ENCODE measurements at regions not wholly inside any gene's neighbourhood (a gene's known extent, or its start where the extent isn't known, plus 50 kb on each side); places are given as distances from the start of the nearest gene placed in this dataset.

DNA sequence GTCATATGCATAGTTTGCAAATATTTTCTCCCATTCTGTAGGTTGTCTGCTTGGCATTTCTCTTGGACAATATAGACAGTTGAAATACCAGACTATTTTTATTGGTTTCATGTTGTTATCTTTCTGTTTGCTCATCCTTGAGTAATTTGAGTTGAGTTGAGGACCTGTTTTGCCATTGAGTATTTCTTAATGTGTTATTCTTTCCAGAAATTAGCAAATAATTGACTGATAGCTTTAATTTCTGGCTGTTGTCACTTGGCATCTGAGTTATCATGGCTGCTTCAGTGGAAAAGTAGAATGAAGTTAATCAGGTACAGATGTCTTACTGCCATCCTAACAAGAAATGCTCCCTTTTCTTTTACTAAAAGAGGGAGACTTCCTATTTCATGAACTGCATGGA, 264.8 kb upstream of the DUSP10 start:
- no peak overlapping the region for H3K27ac ChIP-seq (ENCODE audit: insufficient read length, low read depth, low read length)
- TF ChIP-seq, protein P1, sequence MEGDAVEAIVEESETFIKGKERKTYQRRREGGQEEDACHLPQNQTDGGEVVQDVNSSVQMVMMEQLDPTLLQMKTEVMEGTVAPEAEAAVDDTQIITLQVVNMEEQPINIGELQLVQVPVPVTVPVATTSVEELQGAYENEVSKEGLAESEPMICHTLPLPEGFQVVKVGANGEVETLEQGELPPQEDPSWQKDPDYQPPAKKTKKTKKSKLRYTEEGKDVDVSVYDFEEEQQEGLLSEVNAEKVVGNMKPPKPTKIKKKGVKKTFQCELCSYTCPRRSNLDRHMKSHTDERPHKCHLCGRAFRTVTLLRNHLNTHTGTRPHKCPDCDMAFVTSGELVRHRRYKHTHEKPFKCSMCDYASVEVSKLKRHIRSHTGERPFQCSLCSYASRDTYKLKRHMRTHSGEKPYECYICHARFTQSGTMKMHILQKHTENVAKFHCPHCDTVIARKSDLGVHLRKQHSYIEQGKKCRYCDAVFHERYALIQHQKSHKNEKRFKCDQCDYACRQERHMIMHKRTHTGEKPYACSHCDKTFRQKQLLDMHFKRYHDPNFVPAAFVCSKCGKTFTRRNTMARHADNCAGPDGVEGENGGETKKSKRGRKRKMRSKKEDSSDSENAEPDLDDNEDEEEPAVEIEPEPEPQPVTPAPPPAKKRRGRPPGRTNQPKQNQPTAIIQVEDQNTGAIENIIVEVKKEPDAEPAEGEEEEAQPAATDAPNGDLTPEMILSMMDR (conservative IDR thresholded peaks at IDR 0.05): no peak
- H3K4me3 Mint-ChIP-seq: no peak overlapping the region
- H3K27ac Mint-ChIP-seq: no peak overlapping the region
- no peak overlapping the region for H2BK5ac ChIP-seq (ENCODE audit: insufficient read length, low read length)
- no peak overlapping the region for H3K56ac ChIP-seq (ENCODE audit: insufficient read length, low read depth, low read length)
- no peak overlapping the region for H3K9ac ChIP-seq (ENCODE audit: extremely low read depth, insufficient read length, low read length)
- H2BK12ac ChIP-seq (ENCODE audit: insufficient read length, low read depth, low read length): no peak overlapping the region
- H3K27me3 Mint-ChIP-seq (ENCODE audit: low read depth): no peaks in the 10 kb centered on the region
- no peak overlapping the region for H3K4me2 ChIP-seq (ENCODE audit: insufficient read depth, insufficient read length, low read length)
- H3K18ac ChIP-seq (ENCODE audit: insufficient read length, low read depth, low read length): no peak overlapping the region
- no peaks in the 10 kb centered on the region for H3K79me1 ChIP-seq (ENCODE audit: insufficient read depth, low read depth, low read length, poor library complexity, severe bottlenecking)
- no peak overlapping the region for H2BK15ac ChIP-seq (ENCODE audit: low read depth, low read length)
- H3K4ac ChIP-seq (ENCODE audit: low read depth, low read length): no peak overlapping the region
- H3K9me3 Mint-ChIP-seq: peaks cover 5 to 10% of the 10 kb centered on the region in 2 experiments
- no peak overlapping the region for H4K8ac ChIP-seq (replicated peaks; ENCODE audit: insufficient read length, low read depth, low read length)
- H2BK20ac ChIP-seq (ENCODE audit: low read depth, low read length, poor library complexity, severe bottlenecking): no peak overlapping the region
- no peak overlapping the region for H3T11ph ChIP-seq (ENCODE audit: low read length)
- H3K27me3 ChIP-seq (ENCODE audit: insufficient read depth, low read length): no peaks in the 10 kb centered on the region
- no peaks in the 10 kb centered on the region for H3K9me3 ChIP-seq (ENCODE audit: control insufficient read depth, low read depth, low read length)
- H4K20me1 ChIP-seq (ENCODE audit: control insufficient read depth, insufficient read depth, insufficient read length): no peaks in the 10 kb centered on the region
- no peak overlapping the region for H2AK5ac ChIP-seq (ENCODE audit: insufficient read length, low read length)
- no peak overlapping the region for H3K23ac ChIP-seq (ENCODE audit: insufficient read length, low read depth, low read length)
- no peak overlapping the region for H4K91ac ChIP-seq (ENCODE audit: insufficient read length, low read depth, low read length)
- DNase-seq: no peak
- H3K4me1 Mint-ChIP-seq: peaks cover 9 to 11% of the 10 kb centered on the region in 2 experiments; a peak in 3 of 4 replicates
- H3K36me3 Mint-ChIP-seq (ENCODE audit: insufficient read depth in 1 of 3, low read depth in 3 of 3): peaks cover 0 to 5% (median 4%) of the 10 kb centered on the region in 3 experiments; a peak in 4 of 7 replicates
- no peaks in the 10 kb centered on the region for H3K79me2 ChIP-seq (ENCODE audit: insufficient read depth, low read length)
- H2AFZ ChIP-seq (ENCODE audit: low read length): no peak overlapping the region
- no peak overlapping the region for H2BK120ac ChIP-seq (ENCODE audit: low read depth, low read length, poor library complexity, severe bottlenecking)
- no peaks in the 10 kb centered on the region for H3K23me2 ChIP-seq (ENCODE audit: insufficient read length, low read depth, low read length, poor library complexity, severe bottlenecking)
- H4K5ac ChIP-seq (ENCODE audit: insufficient read length, low read depth, low read length): no peak overlapping the region
- H3K4me1 ChIP-seq (ENCODE audit: insufficient read depth, low read length): no peaks in the 10 kb centered on the region; the same call in 1 of the 2 replicates
- H3K14ac ChIP-seq (ENCODE audit: insufficient read depth, low read length): no peak overlapping the region
